Kidney (tissue), 13 donors: ENCODE measurements at regions not wholly inside any gene's neighbourhood (a gene's known extent, or its start where the extent isn't known, plus 50 kb on each side); places are given as distances from the start of the nearest gene placed in this dataset.
A peak's percentile ranks its signal among the peaks of the same experiment; 100 is the strongest.

Experiments used
- DNase-seq, 5 donors: peaks; one replicate each; pipeline ENCODE4 v3.0.0-alpha.2; 2013 to 2020
- FAIRE-seq: peaks from 2 replicates; lab custom pipeline; 2012; peaks lifted over from hg19 to GRCh38; lab: Jason Lieb, UNC
- H3K27ac ChIP-seq, 2 donors: one replicate each; pipeline ENCODE4 v1.7.0; 2013; ENCODE audit warnings: low read depth in 2 of 2, low read length in 2 of 2, inconsistent platforms in 1 of 2
- H3K27me3 ChIP-seq: one replicate; pipeline ENCODE4 v1.7.1; 2013; ENCODE audit warnings: low read length, inconsistent platforms; ENCODE audit not compliant: control insufficient read depth, insufficient read depth
- H3K36me3 ChIP-seq, 3 donors: one replicate each; pipeline versions ENCODE4 v1.7.0 to v1.7.1; 2013; ENCODE audit warnings: low read length in 3 of 3, control low read depth in 1 of 3, inconsistent platforms in 1 of 3; ENCODE audit not compliant: insufficient read depth in 3 of 3, control insufficient read depth in 2 of 3
- H3K4me1 ChIP-seq, 3 donors: one replicate each; pipeline versions ENCODE4 v1.7.0 to v1.7.1; 2013; ENCODE audit warnings: low read length in 3 of 3, inconsistent platforms in 1 of 3, low read depth in 1 of 3; ENCODE audit not compliant: control insufficient read depth in 2 of 3, insufficient read depth in 2 of 3
- H3K4me3 ChIP-seq, 3 donors: one replicate each; pipeline versions ENCODE4 v1.7.0 to v1.8.1; 2013; ENCODE audit warnings: low read length in 3 of 3, control low read depth in 1 of 3, inconsistent platforms in 1 of 3
- H3K9ac ChIP-seq, 3 donors: one replicate each; pipeline versions ENCODE4 v1.7.0 to v1.7.1; 2013; ENCODE audit warnings: low read length in 3 of 3, control low read depth in 1 of 3, inconsistent platforms in 1 of 3
- H3K9me3 ChIP-seq, 3 donors: one replicate each; pipeline versions ENCODE4 v1.7.0 to v1.7.1; 2013; ENCODE audit warnings: low read length in 3 of 3, control low read depth in 1 of 3, inconsistent platforms in 1 of 3; ENCODE audit not compliant: control insufficient read depth in 2 of 3, insufficient read depth in 1 of 3
- intact Hi-C: fragments of 100-400 bp; cut with DNase I; formaldehyde crosslinking; loops from one replicate; pipeline ENCODE4 v1.11.1; 2022
- TF ChIP-seq, protein P1 (sequence below): IDR thresholded peaks from 3 replicates; pipeline ENCODE4 v1.5.1; 2012; ENCODE audit warnings: mild to moderate bottlenecking, moderate library complexity, borderline replicate concordance; ENCODE audit not compliant: insufficient read depth; ENCODE audit errors: extremely low read depth
- donor health status: control.
- donor health status: control.
- donor health status: control.
- donor health status: control.
- donor health status: control.
- donor health status: DM: yes; HTN: yes; CAD: no.
- donor health status: Normal renal cell carcinoma (clear cell type).

DNA sequence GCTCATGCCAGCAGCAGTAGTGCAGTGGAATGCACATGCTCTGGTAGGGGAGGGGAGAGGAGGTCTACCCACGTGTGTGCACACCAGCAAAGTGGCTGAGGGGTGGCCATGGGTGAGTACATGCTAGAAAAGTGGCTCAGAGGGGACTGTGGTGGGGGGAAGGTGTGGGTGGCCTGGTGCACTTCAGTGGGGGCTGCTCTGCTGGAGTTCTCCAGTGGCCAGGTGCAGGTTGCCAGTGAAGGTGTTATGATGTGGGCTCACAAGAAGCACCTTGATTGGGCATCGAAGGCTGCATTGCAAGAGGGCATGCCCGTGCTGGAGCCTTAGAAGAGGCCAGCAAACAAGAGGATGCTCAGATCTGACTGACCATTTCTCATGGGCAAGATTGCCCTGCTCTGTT lies 613.6 kb upstream of the PHF14 start:
- no peak for FAIRE-seq
- Histone ChIP-seq H3K36me3 (no peaks in the 10 kb centered on the region), H3K4me3 (no peak overlapping the region), H3K4me1 (no peaks in the 10 kb centered on the region), H3K27ac (no peak overlapping the region), H3K27me3 (no peaks in the 10 kb centered on the region), H3K9me3 (peaks cover 0 to 13% (median 0%) of the 10 kb centered on the region in 3 donors), H3K9ac (no peak overlapping the region)
- intact Hi-C loops: no loop called here
- TF ChIP-seq, protein P1, sequence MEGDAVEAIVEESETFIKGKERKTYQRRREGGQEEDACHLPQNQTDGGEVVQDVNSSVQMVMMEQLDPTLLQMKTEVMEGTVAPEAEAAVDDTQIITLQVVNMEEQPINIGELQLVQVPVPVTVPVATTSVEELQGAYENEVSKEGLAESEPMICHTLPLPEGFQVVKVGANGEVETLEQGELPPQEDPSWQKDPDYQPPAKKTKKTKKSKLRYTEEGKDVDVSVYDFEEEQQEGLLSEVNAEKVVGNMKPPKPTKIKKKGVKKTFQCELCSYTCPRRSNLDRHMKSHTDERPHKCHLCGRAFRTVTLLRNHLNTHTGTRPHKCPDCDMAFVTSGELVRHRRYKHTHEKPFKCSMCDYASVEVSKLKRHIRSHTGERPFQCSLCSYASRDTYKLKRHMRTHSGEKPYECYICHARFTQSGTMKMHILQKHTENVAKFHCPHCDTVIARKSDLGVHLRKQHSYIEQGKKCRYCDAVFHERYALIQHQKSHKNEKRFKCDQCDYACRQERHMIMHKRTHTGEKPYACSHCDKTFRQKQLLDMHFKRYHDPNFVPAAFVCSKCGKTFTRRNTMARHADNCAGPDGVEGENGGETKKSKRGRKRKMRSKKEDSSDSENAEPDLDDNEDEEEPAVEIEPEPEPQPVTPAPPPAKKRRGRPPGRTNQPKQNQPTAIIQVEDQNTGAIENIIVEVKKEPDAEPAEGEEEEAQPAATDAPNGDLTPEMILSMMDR: no peak
- no peak for DNase-seq

DNA sequence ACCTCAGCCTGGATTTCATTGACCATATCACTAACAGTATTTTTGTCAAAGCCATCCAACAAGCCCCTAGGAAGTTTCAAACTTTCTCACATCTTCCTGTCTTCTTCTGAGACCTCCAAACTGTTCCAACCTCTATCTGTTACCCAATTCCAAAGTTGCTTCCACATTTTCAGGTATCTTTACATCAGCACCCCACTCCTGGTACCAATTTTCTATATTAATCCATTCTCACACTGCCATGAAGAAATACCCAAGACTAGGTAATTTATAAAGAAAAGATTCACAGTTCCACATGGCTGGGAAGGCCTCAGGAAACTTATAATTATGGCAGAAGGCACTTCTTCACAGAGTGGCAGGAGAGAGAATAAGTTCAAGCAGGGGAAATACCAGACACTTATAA lies 571.9 kb upstream of the PHF14 start:
- Histone ChIP-seq H3K36me3 (no peaks in the 10 kb centered on the region), H3K4me3 (no peak overlapping the region), H3K9ac (no peak overlapping the region), H3K27me3 (no peaks in the 10 kb centered on the region), H3K27ac (no peak overlapping the region), H3K4me1 (no peaks in the 10 kb centered on the region), H3K9me3 (no peaks in the 10 kb centered on the region)
- TF ChIP-seq, protein P1: no peak
- FAIRE-seq (no peak), DNase-seq (no peak)
- intact Hi-C loops: no loop called here

DNA sequence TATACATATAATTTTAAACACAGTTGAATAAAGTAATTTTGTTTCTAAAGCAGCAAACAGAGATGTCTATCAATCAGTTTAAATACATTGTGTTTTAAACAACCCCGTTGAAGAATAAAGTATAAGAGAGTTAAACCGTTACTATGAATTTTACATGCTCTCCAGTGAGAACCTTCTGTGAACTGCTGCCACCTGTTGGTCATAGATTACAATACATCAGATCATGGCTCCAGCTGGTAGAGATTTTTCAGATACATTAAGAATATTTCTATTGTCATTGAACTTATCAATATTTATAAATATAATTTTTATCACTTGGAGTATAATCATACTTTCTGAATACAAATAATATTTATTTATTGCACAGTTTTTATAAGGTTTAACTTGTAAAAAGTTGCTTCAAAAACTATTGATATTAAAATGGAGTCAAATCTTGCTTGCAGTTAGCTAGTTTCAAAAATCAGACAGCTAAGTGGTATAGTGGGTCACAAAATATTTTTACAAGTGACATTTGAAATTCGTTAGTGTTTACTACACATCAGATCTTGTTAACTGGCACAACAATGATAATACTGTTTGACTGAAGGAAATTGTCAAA lies 561.2 kb upstream of the PHF14 start:
- Histone ChIP-seq H3K4me1 (no peaks in the 10 kb centered on the region), H3K36me3 (no peaks in the 10 kb centered on the region), H3K27ac (no peak overlapping the region), H3K27me3 (no peaks in the 10 kb centered on the region), H3K9me3 (no peaks in the 10 kb centered on the region), H3K9ac (no peak overlapping the region), H3K4me3 (no peak overlapping the region)
- intact Hi-C loops: no loop called here
- TF ChIP-seq, protein P1: peak; percentile 55
- FAIRE-seq: peak; percentile 98
- peak in 3 of 5 donors; percentile 19 to 82 (median 54) for DNase-seq

DNA sequence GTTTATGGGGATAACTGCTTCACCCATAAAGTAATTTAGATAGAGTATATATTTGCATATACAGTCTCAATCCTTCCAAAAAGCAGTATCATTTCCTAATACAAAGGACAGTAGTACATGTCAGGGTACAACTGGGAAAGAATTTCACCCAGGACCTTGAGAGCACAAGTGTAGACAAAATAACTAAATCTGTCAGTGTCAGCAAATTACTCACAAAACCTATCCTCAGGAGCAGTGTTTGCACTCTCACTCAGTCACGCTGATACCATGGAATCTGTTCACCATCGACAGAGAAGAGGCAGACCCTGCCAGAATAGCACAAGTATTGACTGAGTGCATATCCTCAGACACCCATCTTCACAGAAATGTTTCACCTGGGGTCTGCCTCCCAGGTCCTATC lies 554.7 kb upstream of the PHF14 start:
- no peak overlapping the region for H3K9ac ChIP-seq
- no peaks in the 10 kb centered on the region for H3K36me3 ChIP-seq
- H3K4me3 ChIP-seq: no peak overlapping the region
- intact Hi-C loops: no loop called here
- H3K4me1 ChIP-seq: no peaks in the 10 kb centered on the region
- H3K9me3 ChIP-seq: no peaks in the 10 kb centered on the region
- no peak overlapping the region for H3K27ac ChIP-seq
- TF ChIP-seq, protein P1: no peak
- DNase-seq (no peak), FAIRE-seq (no peak)
- H3K27me3 ChIP-seq: no peaks in the 10 kb centered on the region
